ENCODE measurements at regions not wholly inside any gene's neighbourhood (a gene's known extent, or its start where the extent isn't known, plus 50 kb on each side); places are given as distances from the start of the nearest gene placed in this dataset.

DNA sequence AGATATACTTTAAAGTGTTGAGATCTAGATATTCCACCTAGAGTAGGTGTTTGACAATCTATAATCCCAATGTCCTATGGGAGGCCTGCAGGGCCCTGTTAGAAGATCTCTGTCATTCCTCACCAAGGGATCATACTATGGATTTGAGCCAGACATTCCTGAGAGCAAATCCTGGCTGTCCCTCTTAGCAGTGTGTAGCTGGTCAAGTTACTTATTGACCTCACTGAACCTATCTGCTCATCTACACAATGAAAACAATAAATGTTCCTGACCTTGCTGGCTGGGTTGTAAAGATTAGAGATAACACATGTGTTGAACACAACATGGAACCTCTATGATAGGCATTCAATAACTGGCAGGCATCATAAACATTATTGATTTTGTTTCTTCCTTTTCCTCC, 265.6 kb upstream of the ATP11B start:
- no peak for DNase-seq

DNA sequence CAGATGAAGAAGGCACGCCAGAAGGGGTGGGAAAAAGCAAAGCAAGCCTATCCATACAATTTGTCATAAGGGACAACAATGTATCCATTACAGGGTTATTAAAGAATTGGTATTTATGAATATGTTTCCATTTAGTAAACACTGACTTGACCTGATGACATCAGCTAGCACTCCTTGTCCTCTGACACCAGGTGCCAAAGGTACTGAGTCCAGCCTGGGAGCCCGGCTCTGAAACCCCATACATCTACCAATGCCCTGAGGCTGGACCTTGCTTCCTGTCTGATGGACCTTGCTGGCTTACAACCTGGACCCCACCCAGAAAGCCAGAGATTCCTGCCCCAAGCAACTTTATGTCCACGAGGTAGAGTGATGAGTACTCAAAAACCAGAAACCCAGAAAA, 263.0 kb upstream of the ATP11B start:
- DNase-seq = no peak

- DNase-seq = no peak
Observed at GRCh38 chr3:182533394-182533793, 259.9 kb upstream of the ATP11B start.

- no peak for DNase-seq
Observed at GRCh38 chr3:182544542-182544941, 248.8 kb upstream of the ATP11B start.

- DNase-seq = no peak
Observed at GRCh38 chr3:182562274-182562673, 231.0 kb upstream of the ATP11B start.

DNA sequence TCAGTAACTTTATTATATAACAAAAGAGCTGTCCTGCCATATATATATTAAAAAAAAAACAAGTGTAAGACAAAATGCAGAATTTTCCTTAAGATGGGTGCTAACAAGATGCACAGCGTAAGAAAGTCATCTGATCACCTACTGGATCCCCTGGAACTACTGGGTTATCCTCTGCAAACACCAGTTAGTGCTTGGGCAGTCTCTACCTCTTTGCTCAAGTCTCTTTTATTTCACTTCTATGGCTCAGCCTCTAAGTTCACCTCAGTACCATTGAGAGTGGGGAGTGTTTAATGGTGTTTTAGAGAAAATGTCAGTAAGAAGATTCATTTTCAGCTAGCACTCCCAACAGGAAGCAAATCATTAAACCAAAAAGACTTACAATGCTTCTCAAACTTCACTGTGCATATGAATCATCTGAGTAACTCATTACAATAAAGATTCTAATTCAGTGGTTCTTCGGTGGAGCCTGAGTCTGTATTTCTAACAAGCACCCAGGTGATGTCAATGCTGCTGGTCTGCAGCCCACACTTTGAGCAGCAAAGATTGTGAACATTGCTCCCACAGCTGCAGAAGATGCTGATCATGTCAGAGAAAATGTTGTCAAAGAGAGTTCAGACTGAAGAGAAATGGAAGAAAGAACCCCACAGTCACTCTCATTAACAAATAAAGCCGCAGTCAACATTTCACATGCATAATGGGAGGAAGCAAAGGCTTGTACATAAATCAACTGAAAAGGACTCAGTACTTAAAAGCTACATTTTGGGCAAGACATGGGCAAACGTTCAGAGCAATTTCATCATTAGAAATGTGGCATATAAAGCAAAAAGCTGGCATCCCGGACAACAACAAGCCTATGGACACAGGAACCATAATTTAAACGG, 227.1 kb upstream of the ATP11B start:
- no peak for DNase-seq

DNA sequence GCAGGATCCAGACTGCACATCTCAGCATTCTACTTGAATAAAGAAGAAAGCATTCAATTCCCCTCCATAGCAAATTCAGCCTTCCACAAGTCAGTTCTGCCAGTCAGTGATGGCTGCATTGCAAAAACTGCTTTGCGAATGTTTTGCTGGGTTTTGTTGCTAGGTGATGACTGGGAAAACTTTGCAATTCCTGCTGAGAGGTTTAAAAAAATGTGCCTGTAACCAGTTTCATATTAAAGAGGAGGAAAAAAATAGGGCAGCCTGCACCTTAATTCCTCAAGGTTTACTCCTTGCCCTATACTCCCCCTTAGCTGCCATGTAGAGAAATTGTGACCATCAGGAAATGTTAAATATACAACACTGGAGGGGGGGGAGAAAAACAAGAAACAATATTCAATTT, 225.6 kb upstream of the ATP11B start:
- no peak for DNase-seq

DNA sequence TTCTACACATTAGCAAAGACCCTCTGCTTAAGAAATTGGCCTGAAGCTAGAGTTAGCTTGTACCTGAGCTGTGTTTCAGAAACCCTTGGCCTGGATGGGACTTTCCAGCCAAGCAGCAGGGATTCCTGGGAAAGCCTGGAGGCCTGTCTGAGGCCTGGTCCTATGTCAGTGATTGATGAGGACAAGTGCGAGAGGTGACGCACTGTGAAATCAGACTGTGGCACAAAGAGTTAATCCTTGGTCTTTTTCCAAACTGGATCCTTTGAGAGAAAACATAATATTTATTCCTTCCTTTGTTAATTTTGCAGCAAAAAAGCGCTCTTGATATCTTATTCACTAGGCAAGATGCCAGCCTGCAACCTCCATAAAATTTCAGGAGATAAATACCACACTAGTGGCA, 225.0 kb upstream of the ATP11B start:
- no peak for DNase-seq

DNA sequence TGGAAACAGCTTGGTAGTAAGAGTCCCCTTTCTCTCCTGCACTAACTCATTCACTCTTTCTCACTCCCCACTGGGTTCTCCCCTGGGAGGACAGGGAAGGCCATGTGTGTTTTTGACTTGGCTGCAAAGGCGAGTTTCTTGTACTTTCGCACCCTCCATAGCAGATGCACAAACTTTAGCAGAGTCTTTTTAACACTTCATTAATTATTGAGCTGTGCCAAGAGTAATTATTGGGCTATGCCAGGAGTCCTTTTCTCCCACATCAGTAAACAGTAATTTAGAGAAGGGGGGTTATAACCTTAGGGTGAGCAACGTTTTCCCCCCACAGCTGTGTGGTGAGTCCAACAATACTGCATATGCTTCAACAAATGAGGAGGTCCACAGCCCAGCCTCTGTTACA, 224.4 kb upstream of the ATP11B start:
- DNase-seq = no peak

GRCh38 chr3:182570946-182571594, 222.2 kb upstream of the ATP11B start:
- DNase-seq = no peak

- DNase-seq = no peak
Observed at GRCh38 chr3:182575941-182576340, 217.4 kb upstream of the ATP11B start.

DNA sequence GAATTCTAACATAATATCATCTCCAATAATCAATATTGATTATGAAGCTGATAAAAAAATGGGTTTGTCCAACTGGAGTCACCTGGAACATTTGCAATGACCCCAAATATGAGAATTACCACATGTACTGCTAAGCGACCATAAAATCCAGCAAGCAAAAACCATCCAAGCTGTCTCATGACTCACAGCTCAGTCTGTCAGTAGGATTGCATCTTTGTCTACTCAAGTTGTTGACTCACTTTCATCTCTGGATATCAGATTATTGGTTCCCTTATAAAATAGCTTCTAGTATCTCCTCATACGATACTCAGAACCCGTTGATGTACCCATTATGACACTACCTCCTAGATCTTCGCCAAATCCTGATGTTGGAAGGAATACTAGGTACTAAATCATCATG, 209.8 kb upstream of the ATP11B start:
- DNase-seq = no peak

DNA sequence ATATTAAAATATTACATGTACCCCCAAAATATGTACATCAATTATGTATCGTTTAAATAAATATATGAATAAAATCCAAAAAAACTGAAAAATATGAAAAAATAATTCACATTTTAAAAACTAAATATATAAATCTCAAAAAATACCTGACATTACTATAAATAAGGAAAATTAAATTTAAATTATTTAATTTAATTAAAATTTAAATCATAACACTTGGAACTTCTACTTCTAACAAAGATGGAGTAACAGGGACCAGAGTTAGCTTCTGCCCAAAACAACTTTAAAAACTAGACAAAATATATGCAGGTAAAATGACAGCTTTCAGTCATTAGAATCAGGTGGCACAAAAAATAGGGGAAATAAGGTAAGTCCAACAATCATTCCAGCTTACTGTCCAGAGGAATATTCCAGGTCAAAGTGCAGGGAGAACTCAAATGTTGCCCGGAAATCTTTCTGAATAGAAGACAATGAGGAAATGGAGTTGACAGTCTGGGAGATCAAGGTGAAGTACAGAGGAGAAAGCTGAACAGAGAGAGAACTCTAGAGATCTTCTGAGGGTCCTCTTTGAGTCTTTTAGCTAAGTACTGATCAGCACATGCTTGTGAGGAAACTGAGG, 207.7 kb upstream of the ATP11B start:
- DNase-seq = no peak

DNA sequence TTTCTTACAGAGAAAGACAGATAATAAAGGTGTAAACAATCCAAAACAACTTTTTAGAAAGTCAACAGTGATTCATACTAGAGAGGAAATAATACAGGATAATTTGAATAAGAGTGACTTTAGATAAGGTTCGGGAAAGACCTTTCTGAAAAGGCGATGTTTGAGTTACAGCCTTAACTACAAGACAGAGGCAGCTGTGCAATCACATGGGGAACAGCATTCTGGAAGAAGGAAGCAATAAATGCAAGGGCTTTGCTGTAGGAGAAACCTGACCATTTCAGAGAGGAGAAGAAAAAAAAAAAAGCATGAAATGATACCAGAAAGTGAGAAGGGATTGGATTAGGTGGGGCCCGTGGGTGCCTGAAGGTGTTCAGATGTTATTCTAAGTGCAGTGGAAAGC, 200.6 kb upstream of the ATP11B start:
- no peak for DNase-seq

DNA sequence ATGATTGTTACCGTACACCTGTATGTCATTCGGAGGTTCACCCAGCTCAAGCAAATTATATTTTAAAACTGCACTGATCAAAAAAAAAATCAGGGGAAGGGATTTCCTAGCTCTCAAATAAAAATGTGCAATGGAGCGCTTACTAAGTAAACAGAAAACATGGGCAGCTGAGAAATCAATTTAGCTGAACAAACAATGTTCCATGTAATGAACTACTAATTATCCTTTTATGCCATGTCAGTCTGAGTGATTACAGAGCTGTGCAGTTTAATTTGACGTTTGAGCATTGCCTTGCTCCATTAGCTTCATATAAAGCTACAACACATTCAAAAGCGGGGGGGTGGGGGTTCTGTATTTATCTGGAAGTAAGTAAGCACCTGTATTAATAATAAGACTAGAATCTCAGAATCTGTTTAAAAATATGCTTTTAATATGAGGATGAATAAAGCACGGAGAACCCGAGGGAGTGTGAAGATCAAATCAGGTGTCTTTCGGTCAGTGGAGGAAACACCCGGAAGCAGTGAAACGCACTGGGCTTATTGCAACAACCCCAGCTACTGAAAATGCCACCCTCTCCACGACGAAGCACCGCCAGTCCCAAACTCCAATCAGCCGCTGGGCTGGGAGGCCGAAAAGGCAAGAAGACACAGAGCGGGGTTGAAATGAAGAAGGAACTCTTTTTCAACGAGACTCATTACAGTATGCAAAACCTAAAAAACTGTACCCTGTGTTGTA, 196.5 kb upstream of the ATP11B start:
- no peak for DNase-seq

GRCh38 chr3:182597621-182598041, 195.7 kb upstream of the ATP11B start:
- DNase-seq = no peak

DNA sequence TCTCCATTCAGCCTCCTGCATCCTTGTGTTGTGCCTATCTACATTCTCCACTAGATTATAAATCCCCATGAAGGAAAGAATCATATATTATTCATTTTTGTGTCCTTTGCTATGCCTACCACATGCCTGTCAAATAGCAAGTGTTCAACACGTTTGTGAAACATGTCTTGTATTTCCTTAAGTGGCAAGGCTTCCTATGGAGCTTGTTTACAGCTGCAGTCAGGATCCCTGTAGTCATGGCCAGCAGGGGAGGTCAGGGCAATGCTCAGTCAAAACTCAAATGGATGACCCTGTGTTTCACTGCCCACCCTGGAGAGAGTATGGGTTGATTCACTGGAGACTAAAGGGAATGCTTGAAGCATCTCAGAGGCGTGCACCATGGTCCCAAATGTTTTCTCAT, 191.7 kb upstream of the ATP11B start:
- DNase-seq = no peak

GRCh38 chr3:182603501-182603900, 189.8 kb upstream of the ATP11B start:
- DNase-seq = no peak

DNA sequence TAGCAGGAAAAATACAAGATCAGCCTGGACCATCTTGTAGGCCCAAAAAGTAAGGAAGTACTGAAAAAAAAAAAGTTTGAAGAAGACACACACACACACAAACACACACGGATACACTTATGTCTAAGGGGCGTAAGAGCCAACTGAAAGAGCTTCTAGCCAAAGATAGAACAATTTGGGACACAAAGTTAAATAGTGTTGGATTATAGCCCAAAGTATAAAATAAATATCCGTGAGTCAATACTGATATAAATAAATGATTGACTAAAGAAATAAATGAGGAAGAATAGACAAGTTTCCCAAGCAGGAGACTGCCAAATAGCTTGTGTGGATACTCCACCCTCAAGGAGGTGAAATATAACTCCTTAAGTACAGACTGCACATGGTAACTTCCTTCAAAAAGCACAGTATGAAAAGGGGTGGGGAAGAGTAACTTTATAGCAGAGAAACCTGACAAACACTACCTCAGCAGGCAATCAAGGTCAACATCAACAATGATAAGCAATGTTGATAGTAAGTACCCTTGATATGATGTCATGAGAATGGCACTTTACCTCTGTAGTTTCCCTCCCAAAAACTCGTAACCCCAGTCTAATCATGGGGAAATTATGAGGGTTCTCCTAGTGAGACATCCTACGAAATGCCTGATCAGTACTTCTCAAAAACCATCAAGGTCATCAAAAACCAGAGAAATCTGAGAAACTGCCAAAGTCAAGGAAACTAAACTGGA, 187.3 kb upstream of the ATP11B start:
- DNase-seq = no peak

DNA sequence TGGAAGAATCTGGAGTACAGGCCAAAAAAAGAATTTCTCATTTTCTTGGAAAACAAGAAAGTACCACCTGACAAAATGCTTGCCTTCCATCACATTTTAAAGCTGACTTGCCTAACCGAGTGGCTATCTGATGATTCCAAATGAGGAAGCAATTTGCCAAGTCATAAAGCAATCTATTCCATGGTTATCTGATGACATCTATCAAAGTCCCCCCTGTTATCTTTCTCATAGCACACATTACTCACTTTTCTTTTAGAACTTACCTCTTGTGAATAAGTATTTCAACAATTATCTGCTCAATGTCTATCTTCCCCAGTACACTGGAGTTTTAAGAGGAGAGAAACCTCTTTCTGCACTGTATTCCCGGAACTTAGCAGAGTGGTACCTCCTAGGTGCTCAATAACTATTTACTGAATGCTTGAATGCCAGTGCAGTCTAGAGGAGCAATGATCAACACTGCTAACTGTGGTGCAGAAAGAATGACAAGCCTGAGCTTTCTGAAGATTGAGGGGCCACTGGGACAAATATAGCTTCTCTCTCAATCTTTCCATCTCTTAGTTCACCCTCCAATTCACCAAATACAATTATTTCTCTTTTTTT, 186.3 kb upstream of the ATP11B start:
- no peak for DNase-seq

DNA sequence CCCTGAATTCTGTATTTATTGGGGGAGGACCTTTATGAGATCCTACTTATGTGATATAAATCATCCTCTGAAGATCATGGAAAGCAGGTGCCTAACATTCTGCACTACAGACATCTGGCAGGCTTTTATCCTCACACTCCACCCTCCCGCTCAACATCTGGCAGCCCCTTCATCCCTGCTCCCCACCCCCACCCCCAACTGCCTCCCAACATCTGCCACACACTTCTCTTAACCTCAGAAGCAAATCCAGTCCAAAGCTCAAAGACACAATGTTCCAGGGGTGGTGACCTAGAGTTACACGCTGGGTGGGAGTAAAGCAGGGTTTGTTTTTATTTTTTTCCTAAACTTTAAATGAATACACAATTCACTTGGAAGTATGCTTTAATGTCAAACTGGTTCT, 184.5 kb upstream of the ATP11B start:
- no peak for DNase-seq

GRCh38 chr3:182609575-182610156, 183.6 kb upstream of the ATP11B start:
- DNase-seq = no peak

All from activated gamma-delta T cell treated with Interleukin-2 at 50 U/mL for 16 hours (primary cell).